Urothelium cell line (cell line): ENCODE measurements at regions not wholly inside any gene's neighbourhood (a gene's known extent, or its start where the extent isn't known, plus 50 kb on each side); places are given as distances from the start of the nearest gene placed in this dataset.
"Not testable (repeated sequence)": the region's sequence is repeated elsewhere in the genome, so short reads cannot be mapped to it uniquely, and the experiment has no call there.

Source experiments
- DNase-seq: peaks from one replicate; pipeline ENCODE4 v3.0.0; 2011; ENCODE audit warnings: low spot score, mixed read lengths
- FAIRE-seq: peaks from 2 replicates; lab custom pipeline; 2011; peaks lifted over from hg19 to GRCh38; lab: Jason Lieb, UNC

- DNase-seq (peak; percentile 58), FAIRE-seq (no peak)
Observed at GRCh38 chr1:10909697-10910680, 102.5 kb upstream of the TARDBP start.

- FAIRE-seq: peak; percentile 84
- no peak for DNase-seq
Observed at GRCh38 chr1:10910681-10911489, 101.6 kb upstream of the TARDBP start.

- no peak for DNase-seq
- FAIRE-seq: no peak
Observed at GRCh38 chr1:10911490-10912166, 100.8 kb upstream of the TARDBP start.

GRCh38 chr1:10912441-10912840 is 100.0 kb upstream of the TARDBP start:
- DNase-seq (no peak), FAIRE-seq (no peak)

- DNase-seq: no peak
- no peak for FAIRE-seq
Observed at GRCh38 chr1:10914056-10914455, 98.4 kb upstream of the TARDBP start.

- FAIRE-seq: no peak
- DNase-seq: no peak
Observed at GRCh38 chr1:10915594-10915993, 96.9 kb upstream of the TARDBP start.

- DNase-seq (no peak), FAIRE-seq (no peak)
Observed at GRCh38 chr1:10916311-10916710, 96.1 kb upstream of the TARDBP start.

GRCh38 chr1:10916991-10917390 is 95.5 kb upstream of the TARDBP start:
- DNase-seq (no peak), FAIRE-seq (no peak)

- no peak for DNase-seq
- FAIRE-seq: no peak
Observed at GRCh38 chr1:10917513-10918454, 94.7 kb upstream of the TARDBP start.

GRCh38 chr1:10918531-10918930 is 93.9 kb upstream of the TARDBP start:
- FAIRE-seq (no peak), DNase-seq (no peak)

GRCh38 chr1:10920063-10920626 is 92.3 kb upstream of the TARDBP start:
- FAIRE-seq (no peak), DNase-seq (no peak)

GRCh38 chr1:10922315-10923060 is 90.0 kb upstream of the TARDBP start:
- not testable (repeated sequence) for DNase-seq, FAIRE-seq

- DNase-seq (no peak), FAIRE-seq (no peak)
Observed at GRCh38 chr1:10924030-10924429, 88.4 kb upstream of the TARDBP start.

GRCh38 chr1:10928654-10929053 is 83.8 kb upstream of the TARDBP start:
- no peak for FAIRE-seq

GRCh38 chr1:10932088-10932487 is 80.4 kb upstream of the TARDBP start:
- DNase-seq (no peak), FAIRE-seq (no peak)

More at GRCh38 chr1:10928654-10929053, 83.8 kb upstream of the TARDBP start:
- DNase-seq: no peak

GRCh38 chr1:10934150-10934818 is 78.2 kb upstream of the TARDBP start:
- FAIRE-seq: no peak
- no peak for DNase-seq

- DNase-seq (no peak), FAIRE-seq (no peak)
Observed at GRCh38 chr1:10935246-10935645, 77.2 kb upstream of the TARDBP start.

GRCh38 chr1:10935724-10936123 is 76.7 kb upstream of the TARDBP start:
- DNase-seq (no peak), FAIRE-seq (no peak)
